ENCODE measurements at regions not wholly inside any gene's neighbourhood (a gene's known extent, or its start where the extent isn't known, plus 50 kb on each side); places are given as distances from the start of the nearest gene placed in this dataset.

GRCh38 chr1:106787520-106787919, 269.0 kb upstream of the PRMT6 start:
- peaks cover 3% of the 10 kb centered on the region for H3K4me1 ChIP-seq (ENCODE audit: insufficient read depth, low read length, poor library complexity, severe bottlenecking)
- CTCF ChIA-PET: no interaction called here
- BruUV-seq (replicated peaks): no TSS peak
- DNase-seq (ENCODE audit: low spot score): peak; percentile 28
- H3K36me3 ChIP-seq (ENCODE audit: insufficient read depth, low read length, poor library complexity, severe bottlenecking): no peaks in the 10 kb centered on the region
- intact Hi-C loops (cut with micrococcal nuclease; ENCODE audit: unreplicated experiment): no loop called here
- no peak overlapping the region for H3K27ac ChIP-seq (ENCODE audit: low read depth, low read length, poor library complexity, severe bottlenecking)
- TF ChIP-seq EZH2 (IDR thresholded peaks at IDR 0.05; ENCODE audit: borderline replicate concordance, low read depth, low read length, poor library complexity, severe bottlenecking) (no peak), CTCF (conservative IDR thresholded peaks at IDR 0.05; ENCODE audit: low read depth, low read length) (no peak)
- H3K9me3 ChIP-seq (ENCODE audit: low read depth, low read length, poor library complexity, severe bottlenecking): no peaks in the 10 kb centered on the region
- H3K27me3 ChIP-seq (replicated peaks; ENCODE audit: insufficient read depth, low read depth, low read length, poor library complexity): no peaks in the 10 kb centered on the region
- no peak overlapping the region for H3K4me3 ChIP-seq (ENCODE audit: low read depth, low read length, poor library complexity, severe bottlenecking)
- POLR2A ChIA-PET (ENCODE audit: low non-redundant PET): no interaction called here

- Histone ChIP-seq H3K4me1 (ENCODE audit: insufficient read depth, low read length, poor library complexity, severe bottlenecking) (peaks cover 23% of the 10 kb centered on the region), H3K4me3 (ENCODE audit: low read depth, low read length, poor library complexity, severe bottlenecking) (no peak overlapping the region), H3K36me3 (ENCODE audit: insufficient read depth, low read length, poor library complexity, severe bottlenecking) (no peaks in the 10 kb centered on the region), H3K27ac (ENCODE audit: low read depth, low read length, poor library complexity, severe bottlenecking) (no peak overlapping the region), H3K27me3 (replicated peaks; ENCODE audit: insufficient read depth, low read depth, low read length, poor library complexity) (no peaks in the 10 kb centered on the region), H3K9me3 (ENCODE audit: low read depth, low read length, poor library complexity, severe bottlenecking) (no peaks in the 10 kb centered on the region)
- DNase-seq (ENCODE audit: low spot score): no peak
- POLR2A ChIA-PET (ENCODE audit: low non-redundant PET): no interaction called here
- TF ChIP-seq CTCF (conservative IDR thresholded peaks at IDR 0.05; ENCODE audit: low read depth, low read length) (no peak), EZH2 (IDR thresholded peaks at IDR 0.05; ENCODE audit: borderline replicate concordance, low read depth, low read length, poor library complexity, severe bottlenecking) (no peak)
- CTCF ChIA-PET: no interaction called here
- no TSS peak for BruUV-seq (replicated peaks)
- intact Hi-C loops (cut with micrococcal nuclease; ENCODE audit: unreplicated experiment): no loop called here
Measured at GRCh38 chr1:106789686-106790085, 266.8 kb upstream of the PRMT6 start.

- Histone ChIP-seq H3K4me1 (ENCODE audit: insufficient read depth, low read length, poor library complexity, severe bottlenecking) (peaks cover 23% of the 10 kb centered on the region), H3K27me3 (replicated peaks; ENCODE audit: insufficient read depth, low read depth, low read length, poor library complexity) (no peaks in the 10 kb centered on the region), H3K9me3 (ENCODE audit: low read depth, low read length, poor library complexity, severe bottlenecking) (no peaks in the 10 kb centered on the region), H3K36me3 (ENCODE audit: insufficient read depth, low read length, poor library complexity, severe bottlenecking) (no peaks in the 10 kb centered on the region), H3K4me3 (ENCODE audit: low read depth, low read length, poor library complexity, severe bottlenecking) (no peak overlapping the region), H3K27ac (ENCODE audit: low read depth, low read length, poor library complexity, severe bottlenecking) (no peak overlapping the region)
- TF ChIP-seq EZH2 (IDR thresholded peaks at IDR 0.05; ENCODE audit: borderline replicate concordance, low read depth, low read length, poor library complexity, severe bottlenecking) (no peak), CTCF (conservative IDR thresholded peaks at IDR 0.05; ENCODE audit: low read depth, low read length) (no peak)
- ChIA-PET CTCF (no interaction called here), POLR2A (ENCODE audit: low non-redundant PET) (no interaction called here)
- no peak for DNase-seq (ENCODE audit: low spot score)
- no TSS peak for BruUV-seq (replicated peaks)
- intact Hi-C loops (cut with micrococcal nuclease; ENCODE audit: unreplicated experiment): no loop called here
Measured at GRCh38 chr1:106791041-106791440, 265.4 kb upstream of the PRMT6 start.

Data from A673 (cell line).